KOPT-K1 (cell line): ENCODE measurements at regions not wholly inside any gene's neighbourhood (a gene's known extent, or its start where the extent isn't known, plus 50 kb on each side); places are given as distances from the start of the nearest gene placed in this dataset.
"Not testable (repeated sequence)": the region's sequence is repeated elsewhere in the genome, so short reads cannot be mapped to it uniquely, and the experiment has no call there.

ENCODE experiments used
- H3K27ac ChIP-seq: fragments of 200-600 bp; sonication (generic); 2 replicates; pipeline ENCODE4 v1.5.1; 2016; ENCODE audit warnings: antibody characterized with exemption, mild to moderate bottlenecking, low read depth, low read length; ENCODE audit not compliant: poor library complexity, severe bottlenecking
- H3K36me3 ChIP-seq: fragments of 200-600 bp; sonication (generic); 2 replicates; pipeline ENCODE4 v1.5.1; 2017; ENCODE audit warnings: antibody characterized with exemption, mild to moderate bottlenecking, low read length, moderate library complexity; ENCODE audit not compliant: insufficient read depth
- H3K9me3 ChIP-seq: fragments of 200-600 bp; sonication (generic); 2 replicates; pipeline ENCODE4 v1.5.1; 2017; ENCODE audit warnings: antibody characterized with exemption, low read length, mild to moderate bottlenecking; ENCODE audit not compliant: insufficient read depth, poor library complexity, severe bottlenecking

GRCh38 chr4:188423039-188423438 lies 283.8 kb downstream of the TRIML1 start:
- Histone ChIP-seq H3K9me3 (no peaks in the 10 kb centered on the region), H3K36me3 (no peaks in the 10 kb centered on the region), H3K27ac (no peak overlapping the region)

GRCh38 chr4:188428935-188429334 lies 289.7 kb downstream of the TRIML1 start:
- H3K36me3 ChIP-seq = no peaks in the 10 kb centered on the region
- H3K9me3 ChIP-seq = no peaks in the 10 kb centered on the region
- H3K27ac ChIP-seq = no peak overlapping the region

GRCh38 chr4:188429965-188430364 lies 290.7 kb downstream of the TRIML1 start:
- Histone ChIP-seq H3K36me3 (no peaks in the 10 kb centered on the region), H3K27ac (no peak overlapping the region), H3K9me3 (no peaks in the 10 kb centered on the region)

GRCh38 chr4:188430384-188430783 lies 291.1 kb downstream of the TRIML1 start:
- H3K36me3 ChIP-seq = no peaks in the 10 kb centered on the region
- H3K27ac ChIP-seq = no peak overlapping the region
- H3K9me3 ChIP-seq = no peaks in the 10 kb centered on the region

- Histone ChIP-seq H3K9me3 (no peaks in the 10 kb centered on the region), H3K27ac (no peak overlapping the region), H3K36me3 (no peaks in the 10 kb centered on the region)
These were observed 293.1 kb downstream of the TRIML1 start for GRCh38 chr4:188432328-188432727.

- no peak overlapping the region for H3K27ac ChIP-seq
These were observed 294.6 kb downstream of the TRIML1 start for GRCh38 chr4:188433741-188434315.

GRCh38 chr4:188434643-188435042 lies 295.4 kb downstream of the TRIML1 start:
- H3K27ac ChIP-seq = no peak overlapping the region
- H3K9me3 ChIP-seq = no peaks in the 10 kb centered on the region

More at GRCh38 chr4:188433741-188434315, 294.6 kb downstream of the TRIML1 start:
- Histone ChIP-seq H3K9me3 (no peaks in the 10 kb centered on the region), H3K36me3 (no peaks in the 10 kb centered on the region)

GRCh38 chr4:188435381-188435780 lies 296.1 kb downstream of the TRIML1 start:
- H3K9me3 ChIP-seq = no peaks in the 10 kb centered on the region
- H3K36me3 ChIP-seq = no peaks in the 10 kb centered on the region
- H3K27ac ChIP-seq = no peak overlapping the region

More at GRCh38 chr4:188434643-188435042, 295.4 kb downstream of the TRIML1 start:
- no peaks in the 10 kb centered on the region for H3K36me3 ChIP-seq

- Histone ChIP-seq H3K9me3 (no peaks in the 10 kb centered on the region), H3K36me3 (no peaks in the 10 kb centered on the region), H3K27ac (no peak overlapping the region)
These were observed 298.3 kb downstream of the TRIML1 start for GRCh38 chr4:188437535-188437934.

GRCh38 chr4:188438391-188438824 lies 299.2 kb downstream of the TRIML1 start:
- H3K9me3 ChIP-seq = not testable (repeated sequence)

GRCh38 chr4:188439641-188440311 lies 300.5 kb downstream of the TRIML1 start:
- Histone ChIP-seq H3K36me3 (no peaks in the 10 kb centered on the region), H3K9me3 (no peaks in the 10 kb centered on the region), H3K27ac (no peak overlapping the region)

More at GRCh38 chr4:188438391-188438824, 299.2 kb downstream of the TRIML1 start:
- not testable (repeated sequence) for H3K36me3 ChIP-seq, H3K27ac ChIP-seq

GRCh38 chr4:188444500-188444899 lies 305.3 kb downstream of the TRIML1 start:
- H3K9me3 ChIP-seq = no peaks in the 10 kb centered on the region
- H3K36me3 ChIP-seq = no peaks in the 10 kb centered on the region
- no peak overlapping the region for H3K27ac ChIP-seq

GRCh38 chr4:188448996-188449395 lies 309.8 kb downstream of the TRIML1 start:
- H3K27ac ChIP-seq, H3K9me3 ChIP-seq, H3K36me3 ChIP-seq: not testable (repeated sequence)

- H3K36me3 ChIP-seq = no peaks in the 10 kb centered on the region
- H3K27ac ChIP-seq = no peak overlapping the region
- H3K9me3 ChIP-seq = no peaks in the 10 kb centered on the region
These were observed 311.3 kb downstream of the TRIML1 start for GRCh38 chr4:188450571-188450970.

GRCh38 chr4:188452097-188452496 lies 312.9 kb downstream of the TRIML1 start:
- Histone ChIP-seq H3K9me3 (no peaks in the 10 kb centered on the region), H3K36me3 (no peaks in the 10 kb centered on the region), H3K27ac (no peak overlapping the region)

- Histone ChIP-seq H3K27ac (no peak overlapping the region), H3K9me3 (peaks cover 6% of the 10 kb centered on the region), H3K36me3 (no peaks in the 10 kb centered on the region)
These were observed 315.3 kb downstream of the TRIML1 start for GRCh38 chr4:188454575-188454974.
